ENCODE measurements at regions not wholly inside any gene's neighbourhood (a gene's known extent, or its start where the extent isn't known, plus 50 kb on each side); places are given as distances from the start of the nearest gene placed in this dataset.

DNA sequence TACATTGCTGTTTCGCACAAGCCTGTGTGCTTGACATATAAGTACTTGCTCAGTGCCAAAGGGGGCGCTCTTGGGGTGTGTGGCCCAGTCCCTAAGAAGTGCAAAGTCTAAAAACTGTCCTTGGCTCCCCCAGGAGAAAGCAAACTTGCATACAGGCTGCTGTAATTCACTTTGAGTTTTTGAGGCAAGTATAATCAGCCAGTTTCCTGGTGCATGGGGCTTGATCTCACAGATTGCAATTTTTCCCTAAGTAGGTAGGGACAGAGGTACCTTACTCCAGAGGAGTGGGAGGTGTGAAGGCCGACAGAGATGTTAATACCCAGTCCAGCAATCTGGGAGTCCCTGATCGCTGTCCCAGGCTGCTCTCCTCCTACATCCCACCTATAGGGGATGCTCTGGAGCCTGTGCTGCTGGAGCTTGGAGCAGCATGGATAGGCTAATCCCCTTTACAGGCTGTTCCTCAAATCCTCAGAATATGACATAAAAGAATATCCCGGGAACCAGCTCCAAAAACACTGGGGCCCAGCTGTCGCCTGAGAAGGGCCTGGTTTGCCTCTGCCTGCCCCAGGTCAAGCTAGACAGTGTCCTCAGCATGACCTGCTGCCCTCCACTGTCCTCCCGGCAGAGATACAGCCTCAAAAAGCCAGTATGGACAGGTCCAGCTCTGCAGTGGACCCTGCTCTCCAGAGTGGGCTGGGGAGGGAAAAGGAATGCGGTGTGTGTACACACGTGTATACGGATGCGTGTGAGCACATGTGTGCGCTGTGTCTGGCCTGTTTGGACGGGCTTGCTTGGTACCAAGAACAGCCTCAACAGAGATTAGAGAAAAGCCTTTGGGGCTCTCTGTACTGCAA, 136.5 kb upstream of the HAAO start:
- intact Hi-C loops (cut with DNase I, micrococcal nuclease): no loop called here
- no peaks in the 10 kb centered on the region for H3K9me3 Mint-ChIP-seq (ENCODE audit: low read depth)

DNA sequence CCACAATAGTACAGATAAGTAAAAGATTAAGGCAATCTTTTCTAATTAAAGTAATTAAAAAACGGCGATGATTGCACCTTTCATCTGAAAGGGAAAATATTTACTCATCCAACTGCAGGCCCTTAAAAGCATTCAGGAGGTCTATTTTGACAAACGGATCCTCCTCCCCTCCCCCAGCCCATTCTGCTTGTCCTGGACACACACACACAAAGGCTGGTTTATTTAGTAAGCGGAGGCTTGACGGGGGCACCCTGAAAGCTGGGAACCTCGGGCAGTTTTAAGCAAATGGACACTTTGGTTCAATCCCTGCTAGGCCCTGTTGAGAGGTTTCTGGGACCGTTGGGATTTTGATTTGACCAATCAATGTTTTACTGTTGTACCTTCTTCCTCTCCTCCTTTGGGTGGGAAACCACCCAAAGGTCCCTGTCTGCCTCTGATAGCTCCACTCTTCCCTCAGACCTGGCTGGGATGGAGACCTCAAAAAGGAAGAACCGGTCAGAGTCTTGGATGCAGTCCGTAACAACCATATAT, 135.8 kb upstream of the HAAO start:
- intact Hi-C loops (cut with DNase I, micrococcal nuclease): no loop called here
- no peaks in the 10 kb centered on the region for H3K4me1 Mint-ChIP-seq
- H3K27ac Mint-ChIP-seq: no peak overlapping the region
- H3K27me3 Mint-ChIP-seq: no peaks in the 10 kb centered on the region
- no peak for ATAC-seq
- H3K9me3 Mint-ChIP-seq (ENCODE audit: low read depth): no peaks in the 10 kb centered on the region
- H3K4me3 Mint-ChIP-seq: no peak overlapping the region
- ChIA-PET POLR2A (no interaction called here), CTCF (interaction anchor here (0.6 to 1.4 kb wide), 2 partner anchors 69 to 75 kb away, joined by 3 read pairs; no protein-coding TSS in a partner anchor)
- H3K36me3 Mint-ChIP-seq (ENCODE audit: low read depth): no peaks in the 10 kb centered on the region
- no peak for DNase-seq

More for the DNA sequence above, 136.5 kb upstream of the HAAO start:
- Mint-ChIP-seq H3K27me3 (no peaks in the 10 kb centered on the region), H3K27ac (no peak overlapping the region), H3K4me3 (no peak overlapping the region), H3K36me3 (ENCODE audit: low read depth) (no peaks in the 10 kb centered on the region), H3K4me1 (no peaks in the 10 kb centered on the region)
- DNase-seq (peak; percentile 53), ATAC-seq (peak; percentile 47)
- POLR2A ChIA-PET: no interaction called here
- CTCF ChIA-PET: interaction anchor here (0.6 to 0.7 kb wide), 2 partner anchors 26 to 76 kb away, joined by 3 read pairs; no protein-coding TSS in a partner anchor

DNA sequence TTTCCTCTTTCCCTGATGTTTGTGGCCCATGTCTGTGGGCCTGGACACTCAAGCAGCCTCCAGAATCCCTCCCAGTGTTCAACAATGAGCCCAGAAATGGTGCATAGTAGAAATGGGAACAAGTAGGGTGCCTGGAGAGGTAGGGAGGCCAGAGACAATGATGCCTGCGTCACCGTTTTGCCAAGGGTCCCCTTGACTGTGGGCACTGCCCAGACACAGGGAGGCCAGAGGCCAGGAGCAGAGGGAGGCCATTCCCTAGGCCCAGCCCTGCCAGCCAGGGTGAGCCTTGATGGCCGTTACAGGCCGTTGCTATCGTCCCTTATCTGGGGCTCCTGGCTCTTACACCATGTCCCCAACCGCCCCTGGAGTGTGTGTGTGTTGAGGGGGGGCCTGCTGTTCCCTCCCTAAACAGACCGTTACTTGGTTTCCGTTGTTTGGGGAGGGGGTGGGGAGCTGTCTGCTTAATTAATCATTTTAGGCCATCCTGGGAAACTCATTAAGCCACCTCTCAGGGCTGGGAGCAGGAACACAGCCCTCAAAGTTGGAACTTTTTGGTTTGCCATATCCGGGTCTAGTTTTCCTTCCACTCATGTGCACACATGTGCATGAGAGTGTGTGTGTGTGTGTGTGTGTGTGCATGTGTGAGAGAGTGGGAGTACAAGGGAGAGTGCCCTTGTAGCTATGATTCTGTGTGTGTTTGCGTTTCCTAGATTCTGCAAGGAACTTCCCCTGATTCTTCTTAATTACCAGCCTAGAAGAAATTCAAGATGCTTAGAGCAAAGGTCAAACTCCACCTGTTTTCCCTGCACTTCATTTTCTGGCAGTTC, 135.2 kb upstream of the HAAO start:
- ChIA-PET CTCF (interaction anchor here (0.6 to 1.4 kb wide), 5 partner anchors 67 to 594 kb away, joined by 3 read pairs; no protein-coding TSS in a partner anchor), POLR2A (no interaction called here)
- H3K4me3 Mint-ChIP-seq: no peak overlapping the region
- H3K9me3 Mint-ChIP-seq (ENCODE audit: low read depth): no peaks in the 10 kb centered on the region
- H3K36me3 Mint-ChIP-seq (ENCODE audit: low read depth): no peaks in the 10 kb centered on the region
- DNase-seq (no peak), ATAC-seq (no peak)
- intact Hi-C loops (cut with DNase I, micrococcal nuclease): no loop called here
- no peaks in the 10 kb centered on the region for H3K4me1 Mint-ChIP-seq
- no peaks in the 10 kb centered on the region for H3K27me3 Mint-ChIP-seq
- no peak overlapping the region for H3K27ac Mint-ChIP-seq

DNA sequence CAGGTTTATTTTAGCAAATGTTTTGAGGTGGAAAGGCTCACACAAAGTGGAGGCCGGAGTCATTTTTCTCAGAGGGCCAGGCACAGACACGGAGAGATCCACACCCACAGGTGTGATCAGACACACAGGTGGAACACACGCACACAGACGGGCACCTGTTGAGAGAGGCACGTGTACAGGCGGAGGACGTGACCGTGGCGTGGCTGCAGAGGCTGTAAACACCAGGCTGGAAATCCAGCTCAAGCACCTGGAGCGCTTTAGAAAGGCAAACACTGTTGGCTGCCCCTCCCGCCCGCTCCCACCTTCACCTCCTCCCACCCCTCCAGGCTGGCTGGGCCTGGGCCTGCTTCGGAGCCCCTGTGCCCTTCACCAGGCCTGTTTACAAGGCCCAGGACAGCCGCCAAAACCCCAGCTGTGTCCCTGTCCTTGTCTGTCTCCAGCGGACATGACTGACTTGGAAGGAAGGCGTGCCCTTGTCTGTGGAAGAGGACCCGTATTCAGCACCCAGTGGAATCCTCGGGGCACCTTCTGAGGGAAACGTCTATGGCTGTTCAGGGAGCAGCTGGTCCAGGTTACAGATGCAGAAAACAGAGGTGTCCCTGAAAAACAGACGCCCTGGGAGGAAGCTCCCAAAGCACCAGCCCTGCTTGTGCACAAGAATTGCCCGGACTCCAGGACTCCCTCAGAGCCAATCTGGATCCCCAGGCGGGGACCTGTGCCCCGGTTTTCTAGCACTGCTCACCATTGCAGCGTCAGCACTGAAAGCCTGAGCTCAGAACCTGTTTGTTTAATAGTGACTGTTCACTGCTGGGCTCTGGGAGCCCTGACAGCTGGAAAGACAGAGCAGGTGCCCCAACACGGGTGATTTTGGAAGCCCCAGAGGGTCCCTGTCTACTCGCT, 134.3 kb upstream of the HAAO start:
- Mint-ChIP-seq H3K36me3 (ENCODE audit: low read depth) (no peaks in the 10 kb centered on the region), H3K4me1 (no peaks in the 10 kb centered on the region), H3K9me3 (ENCODE audit: low read depth) (no peaks in the 10 kb centered on the region), H3K27me3 (no peaks in the 10 kb centered on the region), H3K4me3 (no peak overlapping the region), H3K27ac (no peak overlapping the region)
- POLR2A ChIA-PET: no interaction called here
- intact Hi-C loops (cut with DNase I, micrococcal nuclease): no loop called here
- DNase-seq: no peak
- ATAC-seq: no peak
- CTCF ChIA-PET: interaction anchor here (0.7 to 1.4 kb wide), 5 partner anchors 16 to 595 kb away, joined by 3 read pairs; no protein-coding TSS in a partner anchor

DNA sequence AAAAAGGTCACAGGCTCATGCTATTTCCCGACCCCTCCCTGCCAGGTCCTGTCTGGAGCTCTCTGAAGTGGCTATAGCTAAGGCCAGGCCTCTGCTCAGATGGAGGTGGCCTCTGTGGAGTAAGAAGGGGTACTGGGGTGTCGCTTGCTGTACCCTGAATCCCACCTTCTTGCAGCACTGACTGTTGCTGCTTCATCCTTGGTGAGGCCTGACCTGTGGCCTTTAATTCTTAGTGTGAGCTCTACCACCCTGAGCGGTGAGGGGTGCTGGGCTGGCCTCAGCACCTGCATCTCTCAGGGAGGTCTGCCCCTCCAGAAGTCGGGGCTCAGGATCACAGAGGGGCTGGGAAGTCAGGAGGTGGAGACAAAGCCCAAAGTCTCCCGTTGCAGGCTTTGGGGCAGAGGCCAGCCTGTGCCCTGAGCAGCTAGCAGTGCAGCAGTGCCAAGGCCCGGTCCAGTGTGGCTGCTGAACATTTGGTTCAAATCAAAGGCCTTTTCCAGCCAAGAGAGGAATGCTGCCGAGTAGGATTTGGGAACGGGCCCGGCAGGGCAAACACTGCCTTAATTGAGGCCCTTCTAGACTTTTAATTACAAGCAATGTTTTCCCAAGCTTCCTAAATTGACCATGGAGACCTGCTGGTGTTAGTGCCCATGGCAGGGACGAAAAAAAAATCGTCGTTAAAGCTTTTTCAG, 133.5 kb upstream of the HAAO start:
- H3K9me3 Mint-ChIP-seq (ENCODE audit: low read depth): no peaks in the 10 kb centered on the region
- POLR2A ChIA-PET: no interaction called here
- H3K4me1 Mint-ChIP-seq: no peaks in the 10 kb centered on the region
- no peaks in the 10 kb centered on the region for H3K27me3 Mint-ChIP-seq
- DNase-seq (no peak), ATAC-seq (no peak)
- H3K36me3 Mint-ChIP-seq (ENCODE audit: low read depth): no peaks in the 10 kb centered on the region
- no peak overlapping the region for H3K27ac Mint-ChIP-seq
- intact Hi-C loops (cut with DNase I, micrococcal nuclease): no loop called here
- no peak overlapping the region for H3K4me3 Mint-ChIP-seq
- CTCF ChIA-PET: interaction anchor here (0.7 to 1.1 kb wide), 2 partner anchors 15 to 68 kb away, joined by 3 read pairs; no protein-coding TSS in a partner anchor

DNA sequence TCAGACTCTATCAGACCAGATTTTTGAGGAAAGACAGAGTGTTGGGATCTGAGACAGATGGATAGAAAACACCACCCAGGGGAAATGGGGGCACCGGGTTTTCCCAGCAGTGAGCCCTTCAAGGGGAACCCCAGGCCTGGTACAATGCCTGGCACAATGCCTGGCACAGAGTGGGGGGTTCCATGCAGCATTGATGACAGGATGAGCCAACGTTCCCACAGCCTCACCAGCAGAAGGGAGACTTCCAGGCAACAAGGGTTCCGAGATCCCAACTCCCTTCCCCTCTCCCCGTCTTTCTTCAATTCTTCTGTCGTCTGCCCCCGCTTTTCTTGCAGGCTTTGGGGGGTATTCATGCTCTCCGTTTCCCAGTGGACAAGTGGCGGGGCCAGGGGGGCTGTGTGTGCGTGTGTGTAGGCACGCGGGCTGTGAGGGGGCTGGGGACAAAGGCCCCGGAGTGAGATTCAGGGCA, 132.1 kb upstream of the HAAO start:
- H3K4me1 Mint-ChIP-seq: no peaks in the 10 kb centered on the region
- no peak overlapping the region for H3K27ac Mint-ChIP-seq
- no peaks in the 10 kb centered on the region for H3K36me3 Mint-ChIP-seq (ENCODE audit: low read depth)
- ChIA-PET POLR2A (no interaction called here), CTCF (interaction anchor here (0.8 kb wide), 1 partner anchor 27 kb away, joined by 3 read pairs; no protein-coding TSS in a partner anchor)
- H3K27me3 Mint-ChIP-seq: no peaks in the 10 kb centered on the region
- ATAC-seq: no peak
- no peak for DNase-seq
- H3K4me3 Mint-ChIP-seq: no peak overlapping the region
- no peaks in the 10 kb centered on the region for H3K9me3 Mint-ChIP-seq (ENCODE audit: low read depth)
- intact Hi-C loops (cut with DNase I, micrococcal nuclease): no loop called here

DNA sequence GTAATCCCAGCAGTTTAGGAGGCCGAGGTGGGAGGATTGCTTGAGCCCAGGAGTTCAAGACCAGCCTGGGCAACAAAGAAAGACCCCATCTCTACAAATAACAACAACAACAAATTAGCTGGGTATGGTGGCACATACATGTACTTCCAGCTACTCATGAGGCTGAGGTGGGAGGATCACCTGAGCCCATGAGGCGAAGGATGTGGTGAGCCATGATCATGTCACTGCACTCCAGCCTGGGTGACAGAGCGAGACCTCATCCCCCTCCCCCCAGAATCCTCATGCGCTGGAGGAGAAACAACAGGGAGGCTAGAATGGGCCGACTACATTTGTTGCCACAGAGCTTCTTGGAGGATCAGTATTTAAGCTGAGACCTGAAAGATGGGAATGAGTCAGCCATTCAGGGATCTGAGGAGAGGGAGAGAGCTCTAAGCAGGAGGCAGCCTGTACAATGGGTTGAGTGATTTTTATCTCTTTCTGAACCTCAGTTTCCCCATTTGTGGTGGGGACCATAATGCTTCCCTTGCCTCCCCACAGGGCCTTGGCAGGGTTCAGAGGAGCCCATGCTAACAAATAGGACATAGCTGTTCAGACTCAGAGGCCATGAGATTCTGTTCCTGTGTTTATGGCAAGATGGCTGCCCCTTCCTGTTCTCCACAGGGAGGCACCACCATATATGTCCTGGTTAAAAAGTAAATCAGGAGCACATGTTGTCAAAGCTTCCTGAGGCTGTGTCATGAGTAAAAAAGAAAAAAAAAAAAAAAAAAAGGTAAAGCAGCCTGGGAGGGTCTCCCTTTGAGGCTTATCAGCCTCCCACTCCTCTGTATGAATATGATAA, 131.4 kb upstream of the HAAO start:
- H3K36me3 Mint-ChIP-seq (ENCODE audit: low read depth): no peaks in the 10 kb centered on the region
- intact Hi-C loops (cut with DNase I, micrococcal nuclease): no loop called here
- H3K4me3 Mint-ChIP-seq: no peak overlapping the region
- H3K27me3 Mint-ChIP-seq: no peaks in the 10 kb centered on the region
- H3K9me3 Mint-ChIP-seq (ENCODE audit: low read depth): no peaks in the 10 kb centered on the region
- no peaks in the 10 kb centered on the region for H3K4me1 Mint-ChIP-seq
- no peak overlapping the region for H3K27ac Mint-ChIP-seq
- no peak for DNase-seq
- POLR2A ChIA-PET: no interaction called here
- CTCF ChIA-PET: interaction anchor here (0.6 to 1.5 kb wide), 7 partner anchors 8 to 549 kb away, joined by 3 to 5 read pairs (median 3); no protein-coding TSS in a partner anchor
- ATAC-seq: no peak

DNA sequence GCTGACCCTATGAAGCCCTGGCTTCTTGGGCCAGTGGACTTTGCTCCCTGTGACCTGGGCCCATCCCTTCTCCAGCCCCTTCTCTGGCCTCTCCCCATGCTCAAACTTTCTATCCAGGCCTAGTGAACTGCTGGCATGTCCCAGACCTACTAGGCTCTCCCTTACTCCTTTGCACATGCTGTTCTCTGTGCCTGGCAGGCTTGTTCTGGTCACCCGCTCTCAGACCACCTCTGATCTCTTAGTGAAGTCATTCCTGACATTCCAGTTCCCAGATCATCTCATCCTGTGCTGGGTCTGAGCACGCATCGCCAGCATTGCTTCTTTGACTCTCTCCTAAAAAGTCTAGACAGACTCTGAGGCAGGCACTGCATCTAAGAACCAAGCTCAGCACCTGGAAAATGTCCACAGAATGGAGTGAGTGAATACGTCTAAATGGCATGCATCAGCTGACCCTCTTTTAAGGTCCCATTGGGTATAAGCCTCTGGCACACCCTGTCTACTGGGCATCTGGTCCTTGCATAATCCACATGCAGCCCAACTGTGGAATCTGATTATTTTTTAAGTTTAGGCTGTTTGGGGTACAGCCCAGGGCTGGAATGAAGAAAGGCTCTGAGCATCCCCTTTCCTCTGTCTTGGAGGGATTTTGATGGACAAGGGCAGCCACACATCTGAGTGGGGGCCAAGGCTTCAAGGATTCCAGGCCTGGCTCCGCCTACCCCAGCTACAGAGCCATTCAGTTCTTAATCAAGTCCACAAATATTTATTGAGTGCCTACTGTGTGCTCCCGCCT, 130.6 kb upstream of the HAAO start:
- CTCF ChIA-PET: interaction anchor here (0.6 to 1.5 kb wide), 7 partner anchors 8 to 550 kb away, joined by 3 to 5 read pairs (median 3); no protein-coding TSS in a partner anchor
- no peak for ATAC-seq
- intact Hi-C loops (cut with DNase I, micrococcal nuclease): no loop called here
- POLR2A ChIA-PET: interaction anchor here (0.7 kb wide), 1 partner anchor 13 kb away, joined by 3 read pairs; no protein-coding TSS in a partner anchor
- H3K36me3 Mint-ChIP-seq (ENCODE audit: low read depth): no peaks in the 10 kb centered on the region
- peaks cover 2% of the 10 kb centered on the region for H3K27me3 Mint-ChIP-seq
- no peak overlapping the region for H3K27ac Mint-ChIP-seq
- no peaks in the 10 kb centered on the region for H3K4me1 Mint-ChIP-seq
- no peak overlapping the region for H3K4me3 Mint-ChIP-seq
- no peaks in the 10 kb centered on the region for H3K9me3 Mint-ChIP-seq (ENCODE audit: low read depth)
- no peak for DNase-seq

DNA sequence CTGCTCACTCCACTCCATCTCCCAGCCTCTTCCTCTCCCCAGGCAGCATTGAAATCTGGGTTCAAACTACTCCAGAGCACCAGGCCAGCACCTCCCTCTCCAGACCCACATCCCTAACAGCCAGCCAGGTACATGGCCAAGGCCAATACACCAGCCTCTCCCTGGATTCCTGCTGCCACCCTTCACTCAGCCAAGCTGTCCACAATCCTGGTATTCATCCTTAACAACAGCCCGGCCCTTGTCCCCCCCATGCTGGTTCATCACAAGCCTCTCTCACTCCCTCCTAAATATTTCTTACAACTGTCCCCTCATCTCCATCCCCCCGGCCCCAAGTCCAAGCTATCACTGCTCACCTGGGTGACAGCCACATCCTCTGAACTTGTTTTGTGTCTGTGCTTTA, 129.9 kb upstream of the HAAO start:
- H3K4me3 Mint-ChIP-seq: no peak overlapping the region
- ATAC-seq (no peak), DNase-seq (no peak)
- H3K36me3 Mint-ChIP-seq (ENCODE audit: low read depth): no peaks in the 10 kb centered on the region
- H3K4me1 Mint-ChIP-seq: peaks cover 3% of the 10 kb centered on the region
- CTCF ChIA-PET: interaction anchor here (0.6 to 1.5 kb wide), 5 partner anchors 40 to 277 kb away, joined by 3 to 5 read pairs (median 3); no protein-coding TSS in a partner anchor
- intact Hi-C loops (cut with DNase I, micrococcal nuclease): no loop called here
- no peaks in the 10 kb centered on the region for H3K9me3 Mint-ChIP-seq (ENCODE audit: low read depth)
- peaks cover 2% of the 10 kb centered on the region for H3K27me3 Mint-ChIP-seq
- H3K27ac Mint-ChIP-seq: no peak overlapping the region
- POLR2A ChIA-PET: interaction anchor here (0.7 kb wide), 1 partner anchor 13 kb away, joined by 3 read pairs; no protein-coding TSS in a partner anchor

Measured in activated CD4-positive, alpha-beta T cell treated with anti-CD3 and anti-CD28 coated beads for 36 hours (primary cell).